Karpas-422 (cell line): ENCODE measurements at regions not wholly inside any gene's neighbourhood (a gene's known extent, or its start where the extent isn't known, plus 50 kb on each side); places are given as distances from the start of the nearest gene placed in this dataset.

Source experiments
- DNase-seq: peaks from one replicate; pipeline ENCODE4 v3.0.0-alpha.2; 2015
- H2AFZ ChIP-seq: fragments of 200-600 bp; sonication (generic); 2 replicates; pipeline ENCODE4 v1.6.1; 2014; ENCODE audit warnings: antibody characterized with exemption, low read length, mixed read lengths
- H3K27ac ChIP-seq: fragments of 200-600 bp; sonication (generic); 2 replicates; pipeline ENCODE4 v1.5.1; 2014; ENCODE audit warnings: mild to moderate bottlenecking, low read length, moderate library complexity
- H3K27me3 ChIP-seq: fragments of 200-600 bp; sonication (generic); 2 replicates; pipeline ENCODE4 v1.6.1; 2014; ENCODE audit warnings: low read length, mixed read lengths
- H3K36me3 ChIP-seq: fragments of 200-600 bp; sonication (generic); 2 replicates; pipeline ENCODE4 v1.6.1; 2014; ENCODE audit warnings: low read length, mixed read lengths; ENCODE audit not compliant: insufficient read depth
- H3K4me1 ChIP-seq: fragments of 200-600 bp; sonication (generic); 2 replicates; pipeline ENCODE4 v1.6.1; 2014; ENCODE audit warnings: mild to moderate bottlenecking, low read length, mixed read lengths
- H3K4me2 ChIP-seq: fragments of 200-600 bp; sonication (generic); 2 replicates; pipeline ENCODE4 v1.6.1; 2014; ENCODE audit warnings: low read length, low read depth, mild to moderate bottlenecking; ENCODE audit not compliant: poor library complexity, severe bottlenecking
- H3K4me3 ChIP-seq: fragments of 200-600 bp; sonication (generic); 2 replicates; pipeline ENCODE4 v1.5.1; 2014; ENCODE audit warnings: mild to moderate bottlenecking, antibody characterized with exemption, low read length, mixed read lengths
- H3K79me2 ChIP-seq: fragments of 200-600 bp; sonication (generic); 2 replicates; pipeline ENCODE4 v1.6.1; 2014; ENCODE audit warnings: mild to moderate bottlenecking, low read length, mixed read lengths
- H3K9ac ChIP-seq: fragments of 200-600 bp; sonication (generic); 2 replicates; pipeline ENCODE4 v1.6.0; 2014; ENCODE audit warnings: low read length
- H3K9me2 ChIP-seq: fragments of 200-600 bp; sonication (generic), shearing (Covaris generic); replicated peaks from 2 replicates; pipeline ENCODE4 v1.6.0; 2014; ENCODE audit warnings: mild to moderate bottlenecking, low read length, moderate library complexity; ENCODE audit not compliant: insufficient read depth
- H3K9me3 ChIP-seq: fragments of 300-700, 200-600 bp; sonication (generic); 2 replicates; pipeline ENCODE4 v1.6.1; 2014; ENCODE audit warnings: low read length, mixed read lengths
- H4K20me1 ChIP-seq: fragments of 200-600 bp; sonication (generic); 2 replicates; pipeline ENCODE4 v1.6.1; 2014; ENCODE audit warnings: mild to moderate bottlenecking, antibody characterized with exemption, low read length, low read depth; ENCODE audit not compliant: insufficient read depth

DNA sequence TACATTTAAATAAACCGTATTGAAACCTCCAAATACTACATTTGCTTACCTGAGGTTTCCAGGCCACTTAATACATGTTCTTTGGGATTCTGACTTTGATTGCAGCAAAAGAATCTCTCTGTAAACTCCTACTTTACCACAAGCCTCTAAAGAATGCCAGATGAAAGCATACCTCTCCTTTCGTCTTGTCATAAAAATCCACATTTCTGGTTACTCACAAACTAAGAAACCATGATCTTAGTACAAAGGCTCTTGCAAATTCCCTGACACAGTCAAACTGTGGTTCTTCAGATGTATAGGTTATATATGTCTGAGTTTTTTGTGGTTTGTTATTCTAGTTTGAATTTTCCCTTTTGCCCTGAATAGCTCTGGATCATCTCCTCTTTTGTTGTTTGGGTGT is 188.4 kb downstream of the RAP2B start:
- H3K27me3 ChIP-seq = no peaks in the 10 kb centered on the region
- H2AFZ ChIP-seq = no peak overlapping the region
- no peak for DNase-seq
- H4K20me1 ChIP-seq = no peaks in the 10 kb centered on the region
- H3K9me3 ChIP-seq = peaks cover 5% of the 10 kb centered on the region; the same call in 1 of the 2 replicates
- H3K36me3 ChIP-seq = no peaks in the 10 kb centered on the region
- no peaks in the 10 kb centered on the region for H3K4me1 ChIP-seq
- H3K79me2 ChIP-seq = no peaks in the 10 kb centered on the region
- H3K9me2 ChIP-seq = no peaks in the 10 kb centered on the region
- no peak overlapping the region for H3K4me2 ChIP-seq
- no peak overlapping the region for H3K9ac ChIP-seq
- H3K27ac ChIP-seq = no peak overlapping the region
- H3K4me3 ChIP-seq = no peak overlapping the region

DNA sequence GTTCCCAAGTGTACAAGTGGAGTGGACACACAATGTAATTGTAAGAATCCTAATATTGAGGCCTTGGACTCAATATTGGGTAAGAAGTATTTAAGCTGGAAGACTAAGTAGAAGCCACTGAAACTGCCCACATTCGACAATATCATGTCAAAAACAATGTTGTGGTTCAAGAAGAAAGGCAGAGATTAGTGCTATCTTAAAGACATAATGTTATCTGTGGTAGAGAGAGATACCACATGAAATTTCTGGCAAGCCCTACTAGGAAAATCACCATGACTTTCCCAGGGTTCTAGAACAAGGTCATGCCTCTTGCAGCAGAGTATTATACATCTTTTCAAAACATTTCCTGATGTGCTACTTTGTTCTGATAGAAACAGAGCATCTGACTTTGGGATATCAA is 192.6 kb downstream of the RAP2B start:
- H2AFZ ChIP-seq = no peak overlapping the region
- H3K27ac ChIP-seq = no peak overlapping the region
- H4K20me1 ChIP-seq = no peaks in the 10 kb centered on the region
- H3K9me3 ChIP-seq = peaks cover 5% of the 10 kb centered on the region; the same call in 1 of the 2 replicates
- H3K9me2 ChIP-seq = no peaks in the 10 kb centered on the region
- DNase-seq = no peak
- no peaks in the 10 kb centered on the region for H3K27me3 ChIP-seq
- H3K4me1 ChIP-seq = no peaks in the 10 kb centered on the region
- H3K9ac ChIP-seq = no peak overlapping the region
- H3K4me2 ChIP-seq = no peak overlapping the region
- no peaks in the 10 kb centered on the region for H3K36me3 ChIP-seq
- no peak overlapping the region for H3K4me3 ChIP-seq
- H3K79me2 ChIP-seq = no peaks in the 10 kb centered on the region

DNA sequence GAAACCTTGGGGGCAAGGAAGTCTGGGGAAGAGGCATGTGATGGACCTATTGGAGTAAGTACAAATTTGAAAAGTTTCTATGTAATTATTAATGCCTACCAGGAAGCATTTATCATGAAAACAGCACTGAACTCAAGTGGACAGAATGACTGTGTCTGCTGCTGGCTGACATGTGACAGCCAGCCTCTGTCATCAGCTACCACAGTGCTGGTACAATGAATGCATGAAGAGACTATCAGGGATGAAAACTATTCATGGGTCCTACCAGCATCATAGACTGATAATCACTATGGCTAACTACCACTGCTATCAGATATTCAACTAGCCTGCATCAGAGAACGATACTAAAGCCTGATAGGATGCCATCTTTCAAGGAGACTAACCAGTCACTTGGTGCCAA is 193.5 kb downstream of the RAP2B start:
- Histone ChIP-seq H3K4me3 (no peak overlapping the region), H3K9me2 (no peaks in the 10 kb centered on the region), H2AFZ (no peak overlapping the region), H3K27ac (no peak overlapping the region), H3K4me1 (no peaks in the 10 kb centered on the region), H3K79me2 (no peaks in the 10 kb centered on the region), H3K27me3 (no peaks in the 10 kb centered on the region), H3K4me2 (no peak overlapping the region), H3K9me3 (peaks cover 5% of the 10 kb centered on the region; the same call in 1 of the 2 replicates), H3K9ac (no peak overlapping the region), H3K36me3 (no peaks in the 10 kb centered on the region), H4K20me1 (no peaks in the 10 kb centered on the region)
- no peak for DNase-seq

DNA sequence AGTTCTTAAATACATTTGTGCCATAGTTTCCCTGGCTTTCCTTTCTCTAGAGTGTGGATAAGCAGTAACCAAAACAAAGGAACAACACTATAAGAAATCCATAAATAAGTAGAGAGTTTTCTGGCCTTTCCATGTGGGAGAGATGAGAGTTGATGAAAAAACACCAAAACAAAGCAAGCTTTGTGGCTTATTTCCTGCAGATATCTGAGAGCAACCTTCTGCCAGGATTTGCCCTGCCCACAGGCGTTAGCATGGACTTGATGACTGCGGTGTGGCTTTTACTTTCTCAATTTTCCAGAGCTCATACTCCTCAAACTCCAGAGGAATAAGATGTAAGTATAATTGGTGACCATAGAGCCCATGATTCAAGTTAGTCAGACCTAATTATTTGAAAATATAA is 194.9 kb downstream of the RAP2B start:
- Histone ChIP-seq H3K27me3 (no peaks in the 10 kb centered on the region), H3K4me3 (no peak overlapping the region), H4K20me1 (no peaks in the 10 kb centered on the region), H3K4me2 (no peak overlapping the region), H3K9me3 (peaks cover 5% of the 10 kb centered on the region; the same call in 1 of the 2 replicates), H3K9ac (no peak overlapping the region), H3K27ac (no peak overlapping the region), H2AFZ (no peak overlapping the region), H3K79me2 (no peaks in the 10 kb centered on the region), H3K9me2 (no peaks in the 10 kb centered on the region), H3K36me3 (no peaks in the 10 kb centered on the region), H3K4me1 (no peaks in the 10 kb centered on the region)
- no peak for DNase-seq

DNA sequence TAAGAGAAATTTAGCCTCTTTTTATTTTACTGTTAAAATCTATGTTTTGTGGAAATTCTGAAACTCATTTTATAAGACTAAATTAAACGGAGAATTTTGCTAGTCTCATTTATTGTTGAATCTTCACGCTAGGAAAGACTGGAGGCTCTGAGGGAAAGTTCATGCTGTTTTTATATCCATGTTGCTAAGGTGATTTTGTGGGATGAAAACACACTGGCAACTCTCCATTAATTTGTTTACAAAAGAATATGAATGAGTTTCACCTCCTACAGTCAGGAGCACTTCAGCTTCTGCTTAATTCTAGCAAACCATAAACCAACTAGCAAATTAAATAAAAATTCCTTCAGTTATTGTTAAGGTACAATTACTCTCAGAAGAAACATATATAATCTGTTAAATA is 195.4 kb downstream of the RAP2B start:
- no peak overlapping the region for H3K4me2 ChIP-seq
- no peaks in the 10 kb centered on the region for H3K79me2 ChIP-seq
- H4K20me1 ChIP-seq = no peaks in the 10 kb centered on the region
- no peak overlapping the region for H2AFZ ChIP-seq
- H3K4me1 ChIP-seq = no peaks in the 10 kb centered on the region
- H3K27ac ChIP-seq = no peak overlapping the region
- H3K36me3 ChIP-seq = no peaks in the 10 kb centered on the region
- H3K9ac ChIP-seq = no peak overlapping the region
- no peak overlapping the region for H3K4me3 ChIP-seq
- peaks cover 5% of the 10 kb centered on the region; the same call in 1 of the 2 replicates for H3K9me3 ChIP-seq
- H3K9me2 ChIP-seq = no peaks in the 10 kb centered on the region
- no peak for DNase-seq
- no peaks in the 10 kb centered on the region for H3K27me3 ChIP-seq

DNA sequence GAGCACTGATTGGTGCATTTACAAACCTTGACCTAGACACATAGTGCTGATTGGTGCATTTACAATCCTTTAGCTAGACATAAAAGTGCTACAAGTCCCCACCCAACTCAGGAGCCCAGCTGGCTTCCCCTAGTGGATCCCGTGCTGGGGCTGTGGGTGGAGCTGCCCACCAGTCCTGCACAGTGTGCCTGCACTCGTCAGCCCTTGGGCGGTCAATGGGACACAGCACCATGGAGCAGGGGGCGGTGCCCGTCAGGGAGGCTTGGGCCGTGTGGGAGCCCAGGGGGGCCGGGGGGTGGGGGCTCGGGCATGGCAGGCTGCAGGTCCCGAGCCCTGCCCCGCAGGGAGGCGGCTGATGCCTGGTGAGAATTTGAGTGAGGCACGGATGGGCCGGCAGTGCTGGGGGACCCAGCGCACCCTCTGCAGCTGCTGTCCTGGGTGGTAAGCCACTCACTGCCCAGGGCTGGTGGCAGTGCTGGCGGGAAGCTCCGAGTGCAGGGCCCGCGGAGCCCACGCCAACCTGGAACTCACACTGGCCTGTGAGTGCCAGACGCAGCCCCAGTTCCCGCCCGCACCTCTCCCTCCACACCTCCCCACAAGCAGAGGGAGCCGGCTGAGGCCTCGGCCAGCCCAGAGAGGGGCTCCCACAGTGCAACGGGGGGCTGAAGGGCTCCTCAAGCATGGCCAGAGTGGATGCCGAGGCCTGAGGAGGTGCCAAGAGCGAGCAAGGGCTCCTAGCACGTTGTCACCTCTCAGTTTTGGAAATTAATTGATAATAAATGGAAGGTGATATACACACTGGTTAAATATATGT is 207.7 kb downstream of the RAP2B start:
- no peaks in the 10 kb centered on the region for H3K9me2 ChIP-seq
- H3K79me2 ChIP-seq = no peaks in the 10 kb centered on the region
- H3K9me3 ChIP-seq = peaks cover 10% of the 10 kb centered on the region
- H3K9ac ChIP-seq = no peak overlapping the region
- H3K4me3 ChIP-seq = no peak overlapping the region
- H3K36me3 ChIP-seq = no peaks in the 10 kb centered on the region
- H3K27ac ChIP-seq = no peak overlapping the region
- H3K27me3 ChIP-seq = no peaks in the 10 kb centered on the region
- H4K20me1 ChIP-seq = no peaks in the 10 kb centered on the region
- H3K4me1 ChIP-seq = no peaks in the 10 kb centered on the region
- H3K4me2 ChIP-seq = no peak overlapping the region
- H2AFZ ChIP-seq = no peak overlapping the region
- DNase-seq = no peak

DNA sequence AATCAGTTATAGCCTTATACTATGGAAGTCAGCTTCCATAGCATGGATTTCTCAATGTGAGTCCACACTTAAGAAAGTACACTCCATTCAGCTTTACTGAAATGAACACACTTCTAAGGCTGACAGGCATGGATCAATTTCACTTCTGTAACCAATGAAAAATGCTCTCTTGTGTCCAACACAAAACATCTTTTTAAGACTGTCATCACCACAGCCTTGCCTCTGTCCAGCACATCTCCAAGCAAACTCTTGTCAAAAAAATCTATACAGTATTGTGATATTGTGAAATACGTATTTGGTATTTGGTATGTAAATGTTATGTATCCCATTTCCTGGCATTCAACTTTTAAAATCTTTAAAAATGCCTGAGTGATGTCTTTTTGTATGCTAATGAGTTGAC is 208.7 kb downstream of the RAP2B start:
- Histone ChIP-seq H3K9me3 (peaks cover 10% of the 10 kb centered on the region), H3K27ac (no peak overlapping the region), H3K4me1 (no peaks in the 10 kb centered on the region), H3K4me2 (no peak overlapping the region), H4K20me1 (no peaks in the 10 kb centered on the region), H2AFZ (no peak overlapping the region), H3K9me2 (no peaks in the 10 kb centered on the region), H3K27me3 (no peaks in the 10 kb centered on the region), H3K9ac (no peak overlapping the region), H3K4me3 (no peak overlapping the region), H3K79me2 (no peaks in the 10 kb centered on the region), H3K36me3 (no peaks in the 10 kb centered on the region)
- DNase-seq = no peak

DNA sequence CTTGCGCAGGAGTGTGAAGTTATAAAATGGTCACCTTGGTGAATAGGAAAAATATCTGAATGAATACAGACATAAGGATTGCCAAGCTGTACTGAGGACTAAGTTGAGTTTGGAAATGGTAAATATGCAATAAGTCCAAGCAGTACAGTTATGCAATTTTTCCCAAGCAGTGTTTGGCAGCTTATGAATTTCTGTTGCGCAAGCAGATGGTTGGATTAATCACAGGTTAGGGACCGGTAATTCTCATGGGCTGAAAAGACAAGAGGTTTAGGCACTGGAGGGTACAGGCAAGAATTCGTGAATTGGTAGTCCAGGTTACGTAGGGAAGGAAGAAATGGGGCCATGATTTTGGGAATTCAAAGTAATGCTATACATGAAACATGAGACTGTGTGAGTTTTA is 210.3 kb downstream of the RAP2B start:
- H3K4me1 ChIP-seq = no peaks in the 10 kb centered on the region

More for the DNA sequence above, 210.3 kb downstream of the RAP2B start:
- Histone ChIP-seq H3K36me3 (no peaks in the 10 kb centered on the region), H2AFZ (no peak overlapping the region), H3K9me3 (peaks cover 10% of the 10 kb centered on the region), H3K9me2 (no peaks in the 10 kb centered on the region), H3K27me3 (no peaks in the 10 kb centered on the region), H3K4me2 (no peak overlapping the region), H3K27ac (no peak overlapping the region), H3K79me2 (no peaks in the 10 kb centered on the region), H3K9ac (no peak overlapping the region), H3K4me3 (no peak overlapping the region), H4K20me1 (no peaks in the 10 kb centered on the region)
- no peak for DNase-seq
